ENCODE measurements at regions not wholly inside any gene's neighbourhood (a gene's known extent, or its start where the extent isn't known, plus 50 kb on each side); places are given as distances from the start of the nearest gene placed in this dataset.
"Not testable (repeated sequence)": the region's sequence is repeated elsewhere in the genome, so short reads cannot be mapped to it uniquely, and the experiment has no call there.

- H3K4me1 ChIP-seq (ENCODE audit: control insufficient read depth in 1 of 2, insufficient read depth in 2 of 2, low read length in 2 of 2); H3K36me3 ChIP-seq (ENCODE audit: control insufficient read depth in 1 of 2, insufficient read depth in 2 of 2, low read length in 1 of 2); H3K9me3 ChIP-seq (ENCODE audit: control insufficient read depth, low read length); H3K27me3 ChIP-seq (ENCODE audit: control insufficient read depth in 1 of 2, insufficient read depth in 2 of 2, low read length in 1 of 2); intact Hi-C loops (cut with DNase I); ATAC-seq (ENCODE audit: low FRiP score); H3K27ac ChIP-seq (ENCODE audit: low read depth in 1 of 2, low read length in 2 of 2); H3K4me3 ChIP-seq (ENCODE audit: low read length in 2 of 2); DNase-seq: not testable (repeated sequence)
- WGBS, 2 donors = 56 to 57% methylated on average over 1 of the region's 1 CpG
Measured at GRCh38 chr6:58063542-58063941, 746.1 kb downstream of the PRIM2 start.

DNA sequence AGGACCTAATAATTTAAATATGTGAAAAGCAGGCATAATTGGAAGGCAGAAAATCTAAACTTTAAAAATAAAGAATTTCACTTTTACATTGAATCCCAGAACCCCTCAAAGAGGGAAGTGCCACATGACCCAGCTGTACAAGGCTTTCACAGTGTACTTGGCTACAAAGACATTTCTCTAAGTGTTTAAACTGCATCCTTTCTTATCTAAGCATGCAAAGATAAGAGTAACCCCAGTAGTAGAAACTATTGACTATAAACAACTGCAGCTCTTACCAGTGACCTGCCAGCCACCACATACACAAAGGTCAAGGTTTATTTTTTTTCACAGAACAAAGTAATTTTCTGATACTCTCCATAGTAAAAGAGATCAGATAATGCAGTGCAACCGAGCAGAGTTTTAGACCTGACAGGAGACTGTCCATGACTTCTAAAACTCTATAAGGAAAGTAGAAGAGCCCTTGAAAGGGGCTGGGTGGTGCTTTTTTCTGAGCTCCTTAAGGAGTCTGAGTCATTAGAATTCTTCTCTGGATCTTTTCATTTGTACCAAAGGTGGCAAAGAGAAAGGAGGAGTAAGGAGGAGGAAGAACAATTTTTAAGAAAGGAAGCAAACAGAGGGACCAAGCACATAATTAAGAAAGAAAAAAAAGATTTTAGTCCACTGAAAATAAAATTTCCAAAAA is 750.6 kb downstream of the PRIM2 start:
- not testable (repeated sequence) for H3K36me3 ChIP-seq (ENCODE audit: control insufficient read depth in 1 of 2, insufficient read depth in 2 of 2, low read length in 1 of 2)

DNA sequence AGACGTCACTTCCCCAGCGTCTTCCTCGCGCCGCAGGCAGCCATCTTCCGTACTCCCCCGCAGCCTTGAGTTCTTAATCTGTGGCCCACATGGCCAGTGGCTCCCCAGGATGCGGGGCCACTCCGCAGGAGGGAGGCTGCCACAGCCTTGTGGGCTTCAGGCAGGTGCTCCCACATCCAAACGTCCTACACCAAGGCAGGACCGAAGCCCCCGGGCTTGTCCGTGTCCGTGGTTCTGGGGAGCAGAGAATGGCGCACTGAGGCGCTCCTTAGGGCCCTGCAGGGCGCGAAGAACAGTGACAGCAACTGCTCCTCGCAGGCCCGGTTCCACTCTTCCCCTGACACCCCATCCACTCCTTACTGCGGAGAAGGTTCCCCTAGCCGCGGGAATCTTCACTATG is 755.8 kb downstream of the PRIM2 start:
- no peak overlapping the region for H3K27ac ChIP-seq (ENCODE audit: low read depth in 1 of 2, low read length in 2 of 2)
- no peaks in the 10 kb centered on the region for H3K9me3 ChIP-seq (ENCODE audit: control insufficient read depth, low read length)
- H3K4me1 ChIP-seq (ENCODE audit: control insufficient read depth in 1 of 2, insufficient read depth in 2 of 2, low read length in 2 of 2) = no peaks in the 10 kb centered on the region
- no peaks in the 10 kb centered on the region for H3K36me3 ChIP-seq (ENCODE audit: control insufficient read depth in 1 of 2, insufficient read depth in 2 of 2, low read length in 1 of 2)
- H3K4me3 ChIP-seq (ENCODE audit: low read length in 2 of 2) = no peak overlapping the region
- H3K27me3 ChIP-seq (ENCODE audit: control insufficient read depth in 1 of 2, insufficient read depth in 2 of 2, low read length in 1 of 2) = no peaks in the 10 kb centered on the region
- intact Hi-C loops (cut with DNase I) = no loop called here
- ATAC-seq (ENCODE audit: low FRiP score) = no peak
- WGBS, 2 donors = 91 to 94% methylated on average over 23 of the region's 23 CpGs
- DNase-seq = peak in 1 of 2 donors; percentile 58

More for the DNA sequence above, 750.6 kb downstream of the PRIM2 start:
- WGBS, 2 donors = 49 to 69% methylated on average over 1 of the region's 1 CpG
- ATAC-seq (ENCODE audit: low FRiP score); H3K9me3 ChIP-seq (ENCODE audit: control insufficient read depth, low read length); DNase-seq; intact Hi-C loops (cut with DNase I); H3K27ac ChIP-seq (ENCODE audit: low read depth in 1 of 2, low read length in 2 of 2); H3K27me3 ChIP-seq (ENCODE audit: control insufficient read depth in 1 of 2, insufficient read depth in 2 of 2, low read length in 1 of 2); H3K4me1 ChIP-seq (ENCODE audit: control insufficient read depth in 1 of 2, insufficient read depth in 2 of 2, low read length in 2 of 2); H3K4me3 ChIP-seq (ENCODE audit: low read length in 2 of 2): not testable (repeated sequence)

DNA sequence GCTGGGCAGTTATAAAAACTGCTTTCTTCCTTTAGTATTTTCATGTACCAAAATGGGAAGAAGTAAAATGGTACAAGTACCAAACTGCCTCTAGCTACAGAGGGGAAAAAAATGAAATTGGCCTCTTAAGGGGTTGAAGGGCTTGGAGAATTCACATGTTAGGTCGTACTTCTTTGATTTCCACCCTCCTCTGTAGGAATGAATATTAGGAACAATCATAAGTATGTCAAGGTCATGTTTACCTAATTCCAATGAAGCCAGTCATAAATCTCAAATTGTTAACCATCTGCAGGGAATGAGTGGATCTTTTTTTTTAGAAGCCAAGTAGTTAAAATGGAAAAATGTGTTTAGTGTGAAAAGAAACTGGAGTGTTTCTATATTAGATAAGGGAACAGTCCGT is 772.6 kb downstream of the PRIM2 start:
- H3K4me3 ChIP-seq (ENCODE audit: low read length in 2 of 2); DNase-seq; H3K36me3 ChIP-seq (ENCODE audit: control insufficient read depth in 1 of 2, insufficient read depth in 2 of 2, low read length in 1 of 2); ATAC-seq (ENCODE audit: low FRiP score); H3K27me3 ChIP-seq (ENCODE audit: control insufficient read depth in 1 of 2, insufficient read depth in 2 of 2, low read length in 1 of 2); H3K9me3 ChIP-seq (ENCODE audit: control insufficient read depth, low read length); H3K4me1 ChIP-seq (ENCODE audit: control insufficient read depth in 1 of 2, insufficient read depth in 2 of 2, low read length in 2 of 2); H3K27ac ChIP-seq (ENCODE audit: low read depth in 1 of 2, low read length in 2 of 2); intact Hi-C loops (cut with DNase I): not testable (repeated sequence)
- WGBS, 2 donors = 17 to 18% methylated on average over 2 of the region's 2 CpGs

- H3K9me3 ChIP-seq (ENCODE audit: control insufficient read depth, low read length); DNase-seq; H3K27me3 ChIP-seq (ENCODE audit: control insufficient read depth in 1 of 2, insufficient read depth in 2 of 2, low read length in 1 of 2); intact Hi-C loops (cut with DNase I); H3K27ac ChIP-seq (ENCODE audit: low read depth in 1 of 2, low read length in 2 of 2); ATAC-seq (ENCODE audit: low FRiP score); H3K36me3 ChIP-seq (ENCODE audit: control insufficient read depth in 1 of 2, insufficient read depth in 2 of 2, low read length in 1 of 2); H3K4me3 ChIP-seq (ENCODE audit: low read length in 2 of 2); H3K4me1 ChIP-seq (ENCODE audit: control insufficient read depth in 1 of 2, insufficient read depth in 2 of 2, low read length in 2 of 2): not testable (repeated sequence)
Measured at GRCh38 chr6:58097251-58097650, 779.8 kb downstream of the PRIM2 start.

- Histone ChIP-seq H3K27me3 (ENCODE audit: control insufficient read depth in 1 of 2, insufficient read depth in 2 of 2, low read length in 1 of 2) (no peaks in the 10 kb centered on the region), H3K36me3 (ENCODE audit: control insufficient read depth in 1 of 2, insufficient read depth in 2 of 2, low read length in 1 of 2) (no peaks in the 10 kb centered on the region), H3K27ac (ENCODE audit: low read depth in 1 of 2, low read length in 2 of 2) (no peak overlapping the region), H3K4me3 (ENCODE audit: low read length in 2 of 2) (no peak overlapping the region), H3K9me3 (ENCODE audit: control insufficient read depth, low read length) (no peaks in the 10 kb centered on the region), H3K4me1 (ENCODE audit: control insufficient read depth in 1 of 2, insufficient read depth in 2 of 2, low read length in 2 of 2) (no peaks in the 10 kb centered on the region)
- intact Hi-C loops (cut with DNase I) = no loop called here
- 17 to 19% methylated on average over 3 of the region's 3 CpGs for WGBS, 2 donors
- ATAC-seq (ENCODE audit: low FRiP score) (no peak), DNase-seq (no peak)
Measured at GRCh38 chr6:58113960-58114359, 796.5 kb downstream of the PRIM2 start.

- H3K36me3 ChIP-seq (ENCODE audit: control insufficient read depth in 1 of 2, insufficient read depth in 2 of 2, low read length in 1 of 2); H3K9me3 ChIP-seq (ENCODE audit: control insufficient read depth, low read length); H3K27ac ChIP-seq (ENCODE audit: low read depth in 1 of 2, low read length in 2 of 2); H3K4me3 ChIP-seq (ENCODE audit: low read length in 2 of 2); ATAC-seq (ENCODE audit: low FRiP score); DNase-seq; H3K27me3 ChIP-seq (ENCODE audit: control insufficient read depth in 1 of 2, insufficient read depth in 2 of 2, low read length in 1 of 2); intact Hi-C loops (cut with DNase I); H3K4me1 ChIP-seq (ENCODE audit: control insufficient read depth in 1 of 2, insufficient read depth in 2 of 2, low read length in 2 of 2): not testable (repeated sequence)
- WGBS, 2 donors = 68 to 88% methylated on average over 1 of the region's 1 CpG
Measured at GRCh38 chr6:58117162-58117561, 799.7 kb downstream of the PRIM2 start.

- H3K4me1 ChIP-seq (ENCODE audit: control insufficient read depth in 1 of 2, insufficient read depth in 2 of 2, low read length in 2 of 2); H3K36me3 ChIP-seq (ENCODE audit: control insufficient read depth in 1 of 2, insufficient read depth in 2 of 2, low read length in 1 of 2); H3K27me3 ChIP-seq (ENCODE audit: control insufficient read depth in 1 of 2, insufficient read depth in 2 of 2, low read length in 1 of 2); H3K27ac ChIP-seq (ENCODE audit: low read depth in 1 of 2, low read length in 2 of 2); intact Hi-C loops (cut with DNase I); H3K9me3 ChIP-seq (ENCODE audit: control insufficient read depth, low read length); DNase-seq; H3K4me3 ChIP-seq (ENCODE audit: low read length in 2 of 2); ATAC-seq (ENCODE audit: low FRiP score): not testable (repeated sequence)
- 69 to 81% methylated on average over 3 of the region's 3 CpGs for WGBS, 2 donors
Measured at GRCh38 chr6:58121616-58122015, 804.2 kb downstream of the PRIM2 start.

DNA sequence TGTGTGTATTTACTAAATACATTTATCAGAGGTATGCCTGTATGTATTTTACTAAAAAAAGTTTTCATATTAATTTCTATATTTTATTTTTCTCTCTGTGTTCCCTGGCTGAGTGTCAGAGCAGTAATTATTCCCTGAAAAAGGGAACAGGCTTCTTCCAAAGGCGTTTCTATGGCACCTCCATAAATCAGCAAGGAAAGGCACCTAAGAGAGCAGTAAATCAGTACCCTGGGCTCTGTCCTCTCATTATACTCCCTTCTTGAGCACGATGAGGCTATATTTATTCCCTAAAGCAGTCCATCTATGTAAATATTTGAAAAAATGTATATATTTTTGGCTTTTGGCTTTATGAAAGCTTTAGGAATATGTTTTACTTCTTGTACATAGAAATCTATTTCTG is 806.3 kb downstream of the PRIM2 start:
- H3K27ac ChIP-seq (ENCODE audit: low read depth in 1 of 2, low read length in 2 of 2); intact Hi-C loops (cut with DNase I); H3K36me3 ChIP-seq (ENCODE audit: control insufficient read depth in 1 of 2, insufficient read depth in 2 of 2, low read length in 1 of 2); H3K4me1 ChIP-seq (ENCODE audit: control insufficient read depth in 1 of 2, insufficient read depth in 2 of 2, low read length in 2 of 2); H3K4me3 ChIP-seq (ENCODE audit: low read length in 2 of 2); ATAC-seq (ENCODE audit: low FRiP score); H3K27me3 ChIP-seq (ENCODE audit: control insufficient read depth in 1 of 2, insufficient read depth in 2 of 2, low read length in 1 of 2); DNase-seq; H3K9me3 ChIP-seq (ENCODE audit: control insufficient read depth, low read length): not testable (repeated sequence)
- 3 to 11% methylated on average over 2 of the region's 2 CpGs for WGBS, 2 donors
